OCI-LY7 (cell line): ENCODE measurements at regions not wholly inside any gene's neighbourhood (a gene's known extent, or its start where the extent isn't known, plus 50 kb on each side); places are given as distances from the start of the nearest gene placed in this dataset.

Source experiments
- EZH2phosphoT487 ChIP-seq: fragments of 200-600 bp; sonication (generic); IDR thresholded peaks from 2 replicates; pipeline ENCODE4 v1.6.1; 2018; ENCODE audit warnings: low read depth, borderline replicate concordance, mild to moderate bottlenecking, mixed run types, antibody characterized with exemption, low read length, moderate library complexity, mixed read lengths
- TF ChIP-seq, protein P1 (sequence below): fragments of 200-600 bp; sonication (generic); conservative IDR thresholded peaks from 2 replicates; pipeline ENCODE4 v1.5.1; 2014; ENCODE audit warnings: mild to moderate bottlenecking, antibody characterized with exemption, low read length, moderate library complexity, mixed read lengths

DNA sequence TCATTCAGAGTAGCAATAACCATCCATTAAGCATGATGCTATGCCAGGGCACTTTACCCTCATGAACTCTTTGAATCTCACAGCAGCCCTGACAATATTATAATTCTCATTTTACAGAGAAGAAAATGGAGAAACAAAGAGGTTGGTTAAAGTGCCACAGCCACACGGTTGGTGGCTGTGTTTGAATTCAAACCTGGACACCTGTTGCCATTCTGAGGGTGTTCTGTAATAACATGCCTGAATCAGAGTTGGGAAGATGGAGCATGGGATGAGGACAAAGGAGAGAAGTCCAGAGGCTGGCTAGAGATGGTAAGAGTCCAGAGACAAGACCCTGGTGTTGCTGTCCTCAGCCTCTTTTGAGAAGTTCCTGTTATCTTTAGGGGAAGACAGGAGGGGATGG lies 127.7 kb downstream of the DHX35 start:
- TF ChIP-seq, protein P1, sequence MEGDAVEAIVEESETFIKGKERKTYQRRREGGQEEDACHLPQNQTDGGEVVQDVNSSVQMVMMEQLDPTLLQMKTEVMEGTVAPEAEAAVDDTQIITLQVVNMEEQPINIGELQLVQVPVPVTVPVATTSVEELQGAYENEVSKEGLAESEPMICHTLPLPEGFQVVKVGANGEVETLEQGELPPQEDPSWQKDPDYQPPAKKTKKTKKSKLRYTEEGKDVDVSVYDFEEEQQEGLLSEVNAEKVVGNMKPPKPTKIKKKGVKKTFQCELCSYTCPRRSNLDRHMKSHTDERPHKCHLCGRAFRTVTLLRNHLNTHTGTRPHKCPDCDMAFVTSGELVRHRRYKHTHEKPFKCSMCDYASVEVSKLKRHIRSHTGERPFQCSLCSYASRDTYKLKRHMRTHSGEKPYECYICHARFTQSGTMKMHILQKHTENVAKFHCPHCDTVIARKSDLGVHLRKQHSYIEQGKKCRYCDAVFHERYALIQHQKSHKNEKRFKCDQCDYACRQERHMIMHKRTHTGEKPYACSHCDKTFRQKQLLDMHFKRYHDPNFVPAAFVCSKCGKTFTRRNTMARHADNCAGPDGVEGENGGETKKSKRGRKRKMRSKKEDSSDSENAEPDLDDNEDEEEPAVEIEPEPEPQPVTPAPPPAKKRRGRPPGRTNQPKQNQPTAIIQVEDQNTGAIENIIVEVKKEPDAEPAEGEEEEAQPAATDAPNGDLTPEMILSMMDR = no peak
- TF ChIP-seq EZH2phosphoT487 = no peak
